ENCODE measurements at regions not wholly inside any gene's neighbourhood (a gene's known extent, or its start where the extent isn't known, plus 50 kb on each side); places are given as distances from the start of the nearest gene placed in this dataset.
"Not testable (repeated sequence)": the region's sequence is repeated elsewhere in the genome, so short reads cannot be mapped to it uniquely, and the experiment has no call there.

DNA sequence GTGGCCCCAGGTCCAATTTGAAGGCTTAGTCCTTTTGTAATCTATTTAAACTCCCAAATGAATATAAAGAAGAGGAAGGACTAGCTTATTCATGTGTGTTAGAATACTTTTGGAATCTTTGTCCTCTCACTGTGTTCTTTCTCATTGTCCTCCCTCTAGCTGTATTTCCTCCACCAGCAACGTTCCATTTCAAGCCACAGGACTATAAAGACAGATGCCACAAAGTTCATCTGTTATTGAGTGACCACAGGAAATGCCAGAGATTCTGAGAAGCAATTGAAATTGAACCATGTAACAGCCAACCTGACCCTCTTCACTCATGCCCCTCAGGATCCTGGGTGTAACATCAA lies 336.6 kb upstream of the API5 start:
- no peak for TF ChIP-seq CTCF (conservative IDR thresholded peaks at IDR 0.05; ENCODE audit: low read depth, low read length)
- no peak overlapping the region for H3K4me3 ChIP-seq (ENCODE audit: low read depth, low read length)
- no peak for DNase-seq (ENCODE audit: low read depth)

GRCh38 chr11:42976636-42977217 lies 335.1 kb upstream of the API5 start:
- no peak for DNase-seq (ENCODE audit: low read depth)
- no peak for TF ChIP-seq CTCF (conservative IDR thresholded peaks at IDR 0.05; ENCODE audit: low read depth, low read length)
- no peak overlapping the region for H3K4me3 ChIP-seq (ENCODE audit: low read depth, low read length)

GRCh38 chr11:42992594-42992993 lies 319.2 kb upstream of the API5 start:
- H3K4me3 ChIP-seq (ENCODE audit: low read depth, low read length): no peak overlapping the region
- no peak for DNase-seq (ENCODE audit: low read depth)
- no peak for TF ChIP-seq CTCF (conservative IDR thresholded peaks at IDR 0.05; ENCODE audit: low read depth, low read length)

GRCh38 chr11:42996421-42997307 lies 315.1 kb upstream of the API5 start:
- TF ChIP-seq CTCF (conservative IDR thresholded peaks at IDR 0.05; ENCODE audit: low read depth, low read length): no peak
- H3K4me3 ChIP-seq (ENCODE audit: low read depth, low read length): no peak overlapping the region
- DNase-seq (ENCODE audit: low read depth): no peak

GRCh38 chr11:43004879-43005278 lies 306.9 kb upstream of the API5 start:
- H3K4me3 ChIP-seq (ENCODE audit: low read depth, low read length); DNase-seq (ENCODE audit: low read depth): not testable (repeated sequence)

GRCh38 chr11:43010042-43010441 lies 301.8 kb upstream of the API5 start:
- H3K4me3 ChIP-seq (ENCODE audit: low read depth, low read length): no peak overlapping the region
- no peak for TF ChIP-seq CTCF (conservative IDR thresholded peaks at IDR 0.05; ENCODE audit: low read depth, low read length)
- no peak for DNase-seq (ENCODE audit: low read depth)

DNA sequence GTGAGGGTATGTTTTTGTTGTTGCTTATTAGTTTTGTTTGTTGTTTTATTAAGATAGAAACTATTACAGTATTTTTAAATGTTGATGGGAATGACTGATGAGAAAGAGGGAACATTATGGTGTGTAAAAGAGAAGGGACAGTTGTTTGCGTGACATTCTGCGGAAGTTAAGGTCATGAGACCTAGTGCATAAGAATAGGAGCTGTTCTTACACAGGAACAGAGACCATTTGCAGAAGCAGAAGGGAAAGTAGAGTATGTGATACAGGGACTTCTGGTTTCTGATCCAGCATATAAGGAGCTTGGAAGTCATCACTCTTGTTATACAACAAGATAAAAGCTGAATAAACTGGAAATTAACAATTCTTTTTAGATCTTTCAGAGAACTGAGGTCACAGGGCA lies 299.2 kb upstream of the API5 start:
- no peak overlapping the region for H3K4me3 ChIP-seq (ENCODE audit: low read depth, low read length)
- no peak for TF ChIP-seq CTCF (conservative IDR thresholded peaks at IDR 0.05; ENCODE audit: low read depth, low read length)
- no peak for DNase-seq (ENCODE audit: low read depth)
